NCI-H82 treated with DMSO at 0.1 percent for 48 hours (cell line): ENCODE measurements at regions not wholly inside any gene's neighbourhood (a gene's known extent, or its start where the extent isn't known, plus 50 kb on each side); places are given as distances from the start of the nearest gene placed in this dataset.

Experiments used
- DNase-seq: peaks from one replicate; lab custom pipeline; 2025; ENCODE audit not compliant: unreplicated experiment; lab: John Stamatoyannopoulos, UW

DNA sequence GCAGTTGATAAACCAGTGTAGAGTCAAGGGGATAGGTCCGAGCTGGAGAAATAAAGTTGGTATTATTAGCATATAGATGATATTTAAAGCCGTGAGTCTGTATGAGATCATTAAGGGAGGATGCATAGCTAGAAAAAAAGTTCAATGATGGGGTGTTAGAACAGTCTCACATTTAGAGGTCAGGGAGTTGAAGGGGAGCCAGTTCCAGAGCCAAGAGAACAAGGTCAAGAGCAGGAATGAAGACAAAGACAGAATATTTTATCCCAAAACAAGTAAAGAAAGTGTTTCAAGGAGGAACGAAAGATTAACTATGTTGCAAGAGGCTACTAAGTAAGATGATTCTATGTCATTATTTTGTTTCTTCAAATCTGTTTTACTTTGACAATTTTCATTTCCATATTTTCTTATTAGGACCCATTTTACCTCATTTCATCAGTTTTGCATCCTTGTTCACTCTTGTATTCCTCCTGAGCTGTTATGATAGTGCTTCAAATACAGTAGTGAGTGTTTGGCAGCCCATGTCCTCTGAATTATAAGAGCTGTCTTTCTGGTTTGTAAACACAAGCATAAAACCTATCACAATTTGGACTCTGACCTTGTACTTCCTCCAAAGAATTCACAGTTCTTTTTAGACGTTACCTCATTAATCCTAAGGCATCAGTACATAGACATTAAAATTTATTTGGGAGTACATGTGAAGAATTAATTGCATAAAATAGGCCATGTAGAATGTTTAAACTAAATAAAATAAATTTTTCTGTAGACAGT lies 695.7 kb upstream of the NECTIN3 start:
- no peak for DNase-seq

DNA sequence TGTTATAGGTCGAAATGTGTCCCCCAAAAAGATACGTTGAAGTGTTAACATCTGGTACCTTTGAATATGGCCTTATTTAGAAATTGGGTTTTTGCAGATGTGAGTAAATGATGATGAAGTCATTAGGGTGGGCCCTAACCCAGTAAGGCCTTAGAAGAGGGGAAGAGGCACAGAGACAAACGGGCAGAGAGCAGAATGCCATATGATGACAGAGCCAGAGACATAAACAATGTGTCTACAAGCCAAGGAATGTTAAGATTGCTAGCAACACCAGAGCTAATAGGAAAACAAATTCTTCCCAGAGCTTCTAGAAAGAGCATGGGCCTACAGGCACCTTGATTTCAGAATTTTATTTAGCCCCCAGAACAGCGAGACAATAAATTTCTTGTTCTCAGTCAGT lies 693.1 kb upstream of the NECTIN3 start:
- no peak for DNase-seq

DNA sequence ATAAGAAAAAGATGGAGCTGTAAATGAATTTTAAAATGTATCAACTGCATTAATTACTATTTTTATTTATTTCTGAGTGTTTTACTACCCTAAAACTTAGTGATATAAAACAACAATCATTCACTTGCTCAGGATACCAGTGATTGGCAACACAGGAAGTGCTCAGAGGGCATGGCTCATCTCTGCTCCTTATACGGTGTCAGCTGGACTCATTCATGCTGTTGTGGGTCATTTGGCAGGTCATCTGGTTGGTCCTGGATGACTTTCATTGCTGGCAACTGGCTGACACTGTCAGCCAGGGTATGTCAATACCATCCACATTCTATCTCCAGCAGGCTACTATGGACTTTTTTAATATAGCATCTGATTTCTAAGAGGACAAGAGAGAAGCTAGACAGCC lies 689.6 kb upstream of the NECTIN3 start:
- no peak for DNase-seq

DNA sequence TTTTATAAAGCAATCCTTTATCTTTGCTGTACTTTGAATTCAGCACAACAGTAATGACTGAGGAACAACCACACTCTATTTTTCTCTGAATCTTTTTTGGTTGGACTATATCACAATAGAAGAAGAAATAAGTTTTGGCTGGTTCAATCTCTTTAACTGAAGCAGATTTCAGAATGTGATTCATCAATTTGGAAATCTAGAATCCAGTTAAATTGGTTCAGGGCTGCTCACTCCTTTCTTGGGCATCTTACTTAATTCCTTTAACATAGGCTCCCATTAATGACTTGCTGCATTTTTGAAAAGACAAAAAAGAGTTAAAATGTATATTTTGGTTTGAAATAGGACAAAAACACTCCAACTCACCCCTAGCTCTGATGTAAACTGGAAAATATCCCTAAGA lies 688.3 kb upstream of the NECTIN3 start:
- DNase-seq: no peak

DNA sequence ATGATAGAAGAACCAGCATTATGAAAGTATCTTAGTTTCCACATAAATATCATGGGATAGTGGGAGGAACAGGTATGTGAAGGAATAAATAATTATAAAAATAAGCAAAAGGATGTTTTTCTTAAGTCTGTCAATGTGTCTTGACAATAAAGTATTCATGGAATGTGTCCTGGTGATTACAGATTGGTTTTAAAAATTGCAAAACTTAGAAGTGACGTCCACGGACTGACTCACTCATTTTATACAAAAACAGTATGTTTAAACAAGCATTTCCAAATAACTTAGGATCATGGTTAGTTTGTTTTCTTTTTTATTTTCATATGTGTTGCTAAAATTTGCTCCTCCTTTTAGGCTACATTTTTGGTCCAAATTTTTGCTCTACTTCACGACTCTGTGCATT lies 687.0 kb upstream of the NECTIN3 start:
- DNase-seq: no peak

DNA sequence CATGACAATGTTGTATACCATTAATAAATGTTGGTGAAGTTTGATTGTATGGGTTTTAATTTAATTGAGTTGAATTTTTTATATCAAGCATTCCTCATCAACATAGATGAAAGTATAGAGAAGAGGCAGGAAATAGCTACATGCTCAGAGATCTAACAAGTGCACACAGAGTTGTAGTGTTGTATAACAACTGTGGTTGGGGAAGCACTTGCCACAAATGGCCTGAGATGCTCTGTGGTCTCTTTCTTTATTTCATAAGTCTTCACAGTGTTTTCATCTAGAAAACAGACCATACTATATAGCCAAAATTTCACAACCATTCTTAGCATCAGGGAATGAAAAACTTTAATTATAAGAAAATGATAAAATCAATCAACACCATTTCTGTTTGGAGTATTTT lies 682.6 kb upstream of the NECTIN3 start:
- no peak for DNase-seq

DNA sequence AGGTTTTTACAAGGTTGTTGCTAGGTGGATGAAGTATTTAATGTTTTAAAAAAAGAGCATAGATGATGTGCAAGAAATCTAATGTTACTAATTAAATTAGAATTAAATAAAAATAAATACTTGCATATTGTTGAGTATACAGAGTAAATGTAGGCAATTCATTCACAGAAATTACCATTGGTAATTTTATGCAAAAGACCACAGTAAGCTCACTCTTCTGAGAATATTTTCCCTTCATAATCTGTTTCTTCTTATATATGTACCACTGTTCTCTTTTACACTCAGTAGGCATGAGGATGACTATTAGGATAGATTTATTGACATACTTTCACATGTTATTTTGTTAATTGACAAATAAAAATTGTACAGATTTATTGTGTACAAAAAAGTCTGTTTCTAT lies 681.2 kb upstream of the NECTIN3 start:
- no peak for DNase-seq

DNA sequence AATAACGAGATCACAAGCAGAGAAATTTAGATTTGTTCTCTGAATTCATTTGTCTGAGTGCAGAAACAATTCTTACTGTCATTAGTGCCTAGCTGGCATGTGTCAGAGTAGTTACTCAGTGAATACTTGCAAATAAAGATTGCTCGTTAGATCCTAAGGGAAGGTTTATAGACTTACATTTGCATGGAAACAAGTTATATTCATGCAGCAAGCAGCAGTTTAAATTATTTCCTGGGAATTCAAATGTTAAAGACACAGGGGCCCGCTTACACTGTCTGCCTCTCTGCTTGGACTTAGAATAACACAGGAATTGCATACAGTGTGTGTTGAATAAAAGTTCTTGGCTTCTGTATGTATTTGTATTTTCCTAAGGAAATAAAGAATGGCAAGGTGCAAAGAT lies 680.6 kb upstream of the NECTIN3 start:
- DNase-seq: no peak

DNA sequence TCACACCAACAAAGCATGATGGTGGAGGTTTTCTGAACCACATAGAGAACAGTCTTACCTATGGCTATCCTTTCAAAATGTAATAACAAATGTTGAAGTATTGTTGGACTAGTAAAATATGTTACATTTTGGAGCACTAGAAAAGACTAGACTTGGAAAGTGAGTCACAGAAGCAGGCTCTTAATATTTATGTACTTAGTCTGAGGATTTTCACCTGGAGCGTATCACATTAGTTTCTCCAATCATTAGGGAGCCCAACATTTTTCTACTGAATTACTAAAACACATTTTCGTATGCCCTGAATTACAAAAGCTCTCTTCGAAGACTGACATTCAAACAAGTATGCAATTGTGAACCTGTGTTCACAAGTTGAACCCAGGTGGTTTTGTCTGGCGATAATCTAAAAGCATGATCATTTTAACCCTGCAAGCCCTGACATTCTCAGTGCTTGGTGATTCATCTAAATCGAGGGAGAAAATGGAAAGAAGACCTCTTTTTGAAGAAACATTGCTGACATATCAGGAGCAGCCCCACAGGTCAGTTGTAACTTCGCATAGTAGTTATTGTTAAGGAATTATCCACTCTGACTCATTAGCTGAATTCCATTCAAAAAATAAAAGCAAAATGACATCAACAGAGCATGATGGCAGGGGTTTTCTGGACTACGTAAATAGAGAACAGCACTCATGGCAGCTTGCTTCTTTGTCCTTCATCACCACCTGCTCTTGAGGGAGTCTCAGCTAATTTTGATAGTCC lies 679.8 kb upstream of the NECTIN3 start:
- DNase-seq: no peak

DNA sequence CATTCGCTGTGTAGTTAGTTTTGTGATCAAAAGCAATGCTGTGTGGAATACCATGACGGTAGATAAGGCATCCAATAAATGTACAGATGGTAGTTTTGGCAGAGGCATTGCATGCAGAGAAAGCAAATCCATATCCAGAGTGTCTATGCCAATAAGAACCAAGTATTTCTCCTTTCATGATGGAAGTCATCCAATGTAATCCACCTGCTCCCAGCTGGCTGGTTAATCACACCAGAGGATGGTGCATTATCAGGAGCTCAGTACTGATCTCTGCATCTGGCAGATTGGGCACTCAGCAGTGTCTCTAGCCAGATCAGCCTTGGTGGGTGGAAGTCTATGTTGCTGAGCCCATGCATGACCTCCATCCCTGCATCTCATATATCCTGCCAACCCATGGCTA lies 677.7 kb upstream of the NECTIN3 start:
- no peak for DNase-seq

DNA sequence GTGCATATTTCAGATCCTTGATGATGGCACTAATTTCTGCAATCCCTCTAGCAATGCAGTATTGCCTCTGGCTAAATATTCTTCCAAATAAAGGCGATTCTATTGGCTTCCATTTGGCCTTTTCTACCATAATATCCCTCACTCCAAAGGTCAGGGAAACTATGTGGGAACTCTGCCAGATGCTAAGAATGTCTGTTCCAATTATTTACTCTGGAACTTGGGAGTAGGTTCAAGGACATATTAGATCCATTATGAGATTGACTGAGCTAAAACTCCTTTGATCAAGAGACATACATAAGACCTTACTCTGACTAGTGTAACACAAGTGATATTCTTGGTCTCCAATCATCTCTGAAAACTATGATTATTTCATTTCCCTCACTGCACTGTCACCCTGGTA lies 674.5 kb upstream of the NECTIN3 start:
- no peak for DNase-seq

DNA sequence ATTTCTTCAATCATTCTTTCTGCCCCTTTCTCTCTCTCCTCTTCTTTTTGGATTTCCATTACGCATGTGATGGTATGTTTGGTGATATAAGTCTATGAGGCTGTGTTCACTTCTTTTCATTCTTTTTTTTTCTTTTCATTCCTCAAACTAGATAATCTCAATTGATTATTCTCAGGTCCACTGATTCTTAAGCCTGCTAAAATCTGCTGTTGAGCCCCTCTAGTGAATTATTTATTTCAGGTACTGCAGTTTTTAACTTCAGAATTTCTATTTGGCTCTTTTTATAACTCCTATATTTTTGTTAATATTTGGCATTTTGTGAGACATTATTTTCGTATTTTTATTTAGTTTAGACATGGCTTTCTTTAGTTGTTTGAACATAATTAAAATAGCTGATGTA lies 671.3 kb upstream of the NECTIN3 start:
- DNase-seq: no peak

DNA sequence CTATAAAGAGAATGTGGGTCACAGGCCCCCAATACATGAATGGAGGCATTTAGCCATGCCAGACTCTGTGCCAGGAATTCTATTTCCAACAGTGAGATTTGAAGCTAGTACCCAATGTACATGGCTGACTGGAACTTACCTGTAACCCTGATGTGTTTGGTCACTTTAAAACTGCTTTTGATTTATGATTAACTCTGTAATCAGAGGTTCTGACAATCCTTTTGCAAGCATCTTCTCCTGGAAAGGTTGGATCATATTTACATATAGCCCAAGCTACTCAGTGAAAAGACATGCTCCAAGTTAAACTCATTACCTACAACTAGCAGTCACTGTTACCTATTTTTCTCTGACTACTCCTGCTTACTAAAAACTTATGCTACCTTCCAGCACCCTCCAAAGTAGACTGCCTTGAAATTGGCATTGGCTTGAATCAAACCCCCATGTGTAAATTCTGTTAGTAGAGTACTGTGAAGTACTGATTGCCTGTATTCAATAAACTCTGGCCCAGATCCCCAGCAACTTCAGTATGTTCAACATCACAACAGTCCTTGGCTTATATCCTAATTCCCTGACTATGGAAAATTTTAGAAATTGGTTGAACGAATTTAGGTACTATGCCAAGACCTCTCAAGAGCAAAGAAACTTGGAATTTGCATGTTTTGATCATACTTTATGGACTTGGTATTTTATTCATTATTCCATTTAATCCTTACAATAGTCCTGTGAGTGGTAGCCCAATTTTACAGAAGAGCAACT lies 665.6 kb upstream of the NECTIN3 start:
- DNase-seq: no peak

DNA sequence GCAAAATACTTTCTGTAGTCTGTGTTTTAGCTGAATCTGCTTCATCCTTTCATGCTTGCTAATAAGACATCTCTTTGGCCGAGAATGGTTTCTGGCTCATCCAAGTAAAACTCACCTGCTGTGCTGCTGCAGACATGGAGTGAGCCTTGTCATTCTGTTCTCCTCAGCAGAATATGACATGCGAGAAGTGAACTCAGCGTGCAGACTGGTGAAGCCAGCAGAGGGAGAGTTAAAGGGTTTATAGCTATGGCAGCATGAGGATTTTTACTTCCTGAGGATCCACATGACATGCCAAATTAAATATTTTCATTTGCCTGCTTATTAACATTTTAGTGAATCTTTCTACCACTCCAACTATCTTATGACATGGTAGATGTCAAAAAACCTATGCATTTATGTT lies 658.4 kb upstream of the NECTIN3 start:
- DNase-seq: no peak

DNA sequence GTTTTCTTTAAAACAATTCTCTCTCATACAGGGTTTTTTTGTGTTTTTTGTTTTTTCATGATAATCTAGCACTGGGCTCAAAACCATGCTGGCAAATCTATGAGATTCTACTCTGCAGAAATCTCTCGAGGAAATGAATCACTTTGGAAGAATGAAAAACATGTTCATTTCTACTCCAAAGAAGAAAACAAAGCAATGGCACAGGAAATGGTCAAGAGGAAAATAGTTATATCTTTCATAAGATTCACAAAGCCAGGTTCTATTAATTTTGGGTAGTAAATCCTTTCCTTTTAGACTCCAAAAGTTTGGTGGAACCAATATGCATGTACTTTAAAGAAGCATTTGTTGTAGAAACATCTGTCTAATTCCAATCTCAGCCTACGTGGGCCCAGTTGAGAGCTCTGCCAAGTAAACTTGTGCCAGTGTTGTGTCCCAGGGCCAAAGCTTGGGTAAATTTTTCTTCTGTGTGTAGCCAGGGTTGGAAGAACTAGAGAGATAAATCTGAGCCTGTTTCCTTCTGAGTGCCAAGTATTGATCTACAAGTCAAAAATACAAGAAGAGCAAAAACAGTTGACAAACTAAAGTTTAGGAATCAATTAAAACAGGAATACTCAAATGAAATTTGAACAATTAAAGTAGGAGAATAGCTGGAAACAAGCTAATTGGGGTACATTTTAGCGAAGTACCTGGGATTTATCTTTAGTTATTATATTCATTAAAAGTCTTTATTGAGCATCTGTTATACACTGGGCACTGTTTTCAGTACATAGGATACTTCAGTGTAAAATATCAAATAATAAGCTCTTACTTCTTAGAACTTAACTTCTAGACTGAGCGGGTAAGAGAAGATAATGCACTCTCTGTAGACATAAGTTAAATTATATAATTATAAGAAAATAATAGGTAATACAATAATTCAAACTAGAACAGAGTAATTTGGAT lies 657.5 kb upstream of the NECTIN3 start:
- DNase-seq: no peak

DNA sequence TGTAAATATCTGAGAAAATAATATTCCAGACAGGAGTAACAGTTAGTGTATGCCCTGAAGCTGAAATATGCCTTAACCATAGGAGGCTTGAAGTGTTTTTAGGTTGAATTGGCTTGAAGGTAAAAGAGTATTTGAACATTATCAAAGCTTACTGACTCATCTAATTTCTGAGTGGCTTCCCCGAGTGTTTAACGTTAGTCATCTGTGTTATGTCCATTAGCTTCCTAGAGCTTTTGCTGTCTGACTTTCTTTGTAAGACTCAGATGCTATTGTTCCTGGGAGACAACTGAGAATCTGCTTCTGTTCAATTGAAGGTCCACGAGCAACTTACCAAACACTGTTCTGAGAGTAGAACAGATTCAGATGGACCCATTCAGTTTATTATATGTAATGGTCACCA lies 656.8 kb upstream of the NECTIN3 start:
- no peak for DNase-seq

DNA sequence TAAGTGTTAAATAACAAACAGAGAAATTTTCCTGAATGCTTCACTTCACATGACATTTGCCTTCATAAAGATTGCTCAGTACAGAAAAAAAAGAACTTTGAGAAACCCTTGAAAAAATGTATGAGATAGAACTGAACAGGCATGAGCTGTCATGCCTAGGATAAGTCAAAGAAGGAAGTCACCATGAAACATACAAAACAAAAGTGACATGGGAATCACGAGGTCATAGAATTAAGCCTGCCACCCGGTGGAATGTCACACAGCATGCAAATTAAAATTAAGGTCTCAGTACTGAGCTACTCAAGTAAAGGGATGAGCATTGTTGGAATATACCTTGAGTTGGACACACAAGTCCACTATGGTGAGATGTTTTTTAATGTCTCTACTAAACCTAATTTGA lies 652.5 kb upstream of the NECTIN3 start:
- DNase-seq: no peak

DNA sequence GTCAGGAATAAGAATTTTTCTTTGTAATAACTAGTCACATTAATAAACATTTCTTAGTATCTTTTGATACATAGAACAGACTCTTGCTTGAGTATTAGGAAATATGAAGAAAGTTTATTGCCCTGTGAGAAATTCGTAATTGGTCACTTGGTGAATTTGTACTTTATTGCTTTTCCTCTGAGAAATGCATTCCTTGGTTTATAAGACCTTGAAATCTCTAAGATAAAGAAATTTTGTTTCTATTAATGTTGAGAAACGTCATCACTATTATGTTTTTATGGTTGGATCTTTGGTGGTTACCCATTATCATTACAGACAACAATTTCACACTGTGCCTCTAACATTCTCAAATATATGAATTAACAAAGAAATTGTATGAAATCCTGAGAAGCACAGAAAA lies 652.0 kb upstream of the NECTIN3 start:
- DNase-seq: no peak

DNA sequence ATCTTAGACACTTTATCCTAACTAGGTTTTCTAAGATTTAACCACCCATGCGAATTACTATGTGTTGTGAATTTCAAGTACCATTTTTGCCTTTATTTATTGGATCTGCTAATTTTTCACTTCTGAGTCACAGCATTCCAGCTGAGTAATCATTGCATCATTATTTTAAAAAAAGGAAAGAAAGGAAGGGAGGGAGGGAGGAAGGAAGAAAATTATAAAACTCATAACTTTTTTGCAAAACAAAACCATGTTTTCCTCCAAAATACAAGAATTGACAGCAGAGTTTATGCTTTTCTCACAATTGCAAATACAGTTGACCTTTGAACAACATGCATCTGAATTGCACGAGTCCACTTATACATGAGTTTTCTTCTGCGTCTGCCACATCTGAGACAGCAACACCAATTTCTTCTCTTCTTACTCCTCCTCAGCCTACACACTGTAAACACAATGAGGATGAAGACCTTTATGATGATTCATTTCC lies 651.4 kb upstream of the NECTIN3 start:
- no peak for DNase-seq

DNA sequence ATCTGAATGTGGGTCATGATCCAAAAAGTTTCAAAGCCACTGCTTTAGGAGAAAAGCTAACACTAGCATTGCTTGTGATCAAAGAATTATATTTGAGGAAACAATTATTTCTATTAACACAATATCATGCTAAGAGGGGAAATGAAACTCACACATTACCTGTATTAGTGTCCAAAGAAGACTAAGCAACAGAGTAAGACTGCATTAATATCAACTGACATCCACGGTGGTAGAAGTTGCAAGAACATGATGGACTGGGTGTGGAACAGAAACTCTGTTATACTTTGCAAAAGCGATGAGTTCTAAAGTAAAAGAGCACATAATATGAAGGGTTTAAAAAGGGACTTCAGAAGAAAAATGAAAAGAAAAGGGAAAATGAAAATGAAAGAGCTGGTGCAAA lies 648.3 kb upstream of the NECTIN3 start:
- DNase-seq: no peak

DNA sequence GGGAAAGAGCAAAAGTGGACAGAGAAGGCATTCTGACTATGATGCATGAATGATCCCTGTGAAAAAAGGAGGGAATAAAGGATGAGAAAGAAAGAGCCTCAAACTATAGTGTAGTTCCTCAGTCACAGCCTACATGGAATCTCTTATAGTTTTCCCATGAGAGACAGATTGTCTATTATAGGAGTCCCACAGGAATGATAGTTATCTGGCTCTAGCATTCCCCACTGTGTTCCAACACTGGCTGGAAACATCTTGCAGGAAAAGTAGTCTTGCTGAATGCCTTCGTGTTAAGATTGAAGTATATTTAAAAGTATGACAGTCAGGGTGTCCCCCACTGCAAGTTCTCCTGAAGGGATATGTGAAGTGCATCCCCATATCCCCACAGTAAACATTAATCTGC lies 641.5 kb upstream of the NECTIN3 start:
- DNase-seq: no peak
